GM12891 (cell line): ENCODE measurements at regions not wholly inside any gene's neighbourhood (a gene's known extent, or its start where the extent isn't known, plus 50 kb on each side); places are given as distances from the start of the nearest gene placed in this dataset.
"Not testable (repeated sequence)": the region's sequence is repeated elsewhere in the genome, so short reads cannot be mapped to it uniquely, and the experiment has no call there.

ENCODE experiments used
- DNase-seq: peaks from one replicate; pipeline ENCODE4 v3.0.0; 2011; ENCODE audit warnings: low spot score; ENCODE audit not compliant: insufficient read length
- FAIRE-seq: peaks from 2 replicates; lab custom pipeline; 2011; peaks lifted over from hg19 to GRCh38; lab: Jason Lieb, UNC
- PAX5 ChIP-seq: IDR thresholded peaks from 2 replicates; pipeline ENCODE4 v1.6.1; 2011; ENCODE audit warnings: low read length, moderate library complexity, mild to moderate bottlenecking; ENCODE audit not compliant: insufficient read depth, severe bottlenecking
- POLR2A ChIP-seq: IDR thresholded peaks from 2 replicates; pipeline ENCODE4 v1.6.1; 2011; ENCODE audit warnings: low read depth, low read length, control low read depth
- POLR2AphosphoS5 ChIP-seq: IDR thresholded peaks from 2 replicates; pipeline ENCODE4 v1.6.1; 2011; ENCODE audit warnings: low read depth, low read length, control low read depth
- POU2F2 ChIP-seq: IDR thresholded peaks from 2 replicates; pipeline ENCODE4 v1.6.1; 2011; ENCODE audit warnings: low read depth, mild to moderate bottlenecking, control low read depth, low read length, moderate library complexity
- SPI1 ChIP-seq: IDR thresholded peaks from 2 replicates; pipeline ENCODE4 v1.6.1; 2011; ENCODE audit warnings: low read depth, low read length, control low read depth
- TAF1 ChIP-seq: IDR thresholded peaks from 2 replicates; pipeline ENCODE4 v1.6.1; 2011; ENCODE audit warnings: low read depth, low read length, control low read depth

DNA sequence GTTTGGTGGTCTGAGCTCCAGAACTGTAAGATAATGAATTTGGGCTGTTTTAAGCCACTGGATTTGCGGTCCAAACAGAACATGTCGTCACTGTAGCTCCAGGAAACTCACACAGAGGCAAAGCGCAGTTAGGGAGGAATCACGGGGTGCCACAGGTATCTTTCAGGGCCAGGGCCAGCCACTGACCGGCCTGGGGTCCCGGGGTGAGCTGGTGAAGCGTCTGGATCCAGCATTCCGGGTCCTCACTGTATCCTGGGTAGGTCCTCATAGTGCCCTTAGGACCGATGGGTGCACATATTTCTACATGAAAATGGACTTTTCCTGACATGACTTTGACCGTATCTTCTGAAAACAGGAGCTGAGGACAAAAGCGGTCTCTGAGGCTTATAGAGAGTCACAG is 196.0 kb upstream of the HDAC4 start:
- no peak for DNase-seq
- no peak for FAIRE-seq
- TF ChIP-seq POLR2A = no peak
- TF ChIP-seq TAF1 = no peak
- no peak for TF ChIP-seq PAX5
- no peak for TF ChIP-seq POU2F2
- no peak for TF ChIP-seq POLR2AphosphoS5
- no peak for TF ChIP-seq SPI1

DNA sequence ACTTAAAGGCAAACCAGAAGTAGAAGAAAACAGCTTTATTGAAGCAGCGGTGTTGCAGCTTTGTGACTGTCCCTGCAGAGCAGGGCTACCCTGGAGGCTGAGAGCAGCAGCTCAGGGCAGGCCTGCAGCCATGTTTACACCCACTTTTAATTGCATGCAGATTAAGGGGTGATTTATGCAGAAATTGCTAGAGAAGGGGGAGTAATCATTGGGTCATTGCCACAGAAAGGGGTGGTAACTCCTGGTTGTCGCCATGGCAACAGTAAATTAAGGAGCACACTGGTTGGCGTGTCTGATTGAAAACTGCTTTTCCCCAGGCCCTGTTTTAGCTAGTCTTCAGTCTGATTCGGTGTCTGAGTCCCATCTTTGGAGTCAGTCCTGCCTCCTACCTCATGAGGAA is 195.4 kb upstream of the HDAC4 start:
- TF ChIP-seq POU2F2 = no peak
- TF ChIP-seq POLR2AphosphoS5 = no peak
- no peak for TF ChIP-seq TAF1
- no peak for TF ChIP-seq POLR2A
- no peak for TF ChIP-seq SPI1
- TF ChIP-seq PAX5 = no peak
- DNase-seq (no peak), FAIRE-seq (no peak)

DNA sequence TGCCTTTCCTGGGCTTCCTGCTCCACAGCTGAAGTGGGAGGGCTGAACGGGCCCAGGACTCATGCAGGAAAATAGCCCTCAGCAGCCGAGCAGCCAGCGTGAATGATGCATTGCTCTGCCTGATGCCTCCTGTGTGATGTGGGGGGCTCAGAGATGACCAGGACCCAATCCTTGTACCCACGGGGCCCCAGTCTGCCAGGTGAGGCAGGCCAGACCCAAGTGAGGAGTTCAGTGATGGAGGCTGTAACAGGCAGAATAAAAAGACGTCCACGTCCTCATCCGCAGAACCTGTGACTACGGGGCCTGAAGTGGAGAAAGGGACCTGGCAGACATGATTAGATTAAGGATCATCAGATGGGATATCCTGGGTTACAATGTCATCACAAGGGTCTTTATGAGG is 194.9 kb upstream of the HDAC4 start:
- FAIRE-seq (no peak), DNase-seq (no peak)
- TF ChIP-seq POLR2AphosphoS5 (no peak), PAX5 (no peak), POLR2A (no peak), TAF1 (no peak), SPI1 (no peak), POU2F2 (no peak)

DNA sequence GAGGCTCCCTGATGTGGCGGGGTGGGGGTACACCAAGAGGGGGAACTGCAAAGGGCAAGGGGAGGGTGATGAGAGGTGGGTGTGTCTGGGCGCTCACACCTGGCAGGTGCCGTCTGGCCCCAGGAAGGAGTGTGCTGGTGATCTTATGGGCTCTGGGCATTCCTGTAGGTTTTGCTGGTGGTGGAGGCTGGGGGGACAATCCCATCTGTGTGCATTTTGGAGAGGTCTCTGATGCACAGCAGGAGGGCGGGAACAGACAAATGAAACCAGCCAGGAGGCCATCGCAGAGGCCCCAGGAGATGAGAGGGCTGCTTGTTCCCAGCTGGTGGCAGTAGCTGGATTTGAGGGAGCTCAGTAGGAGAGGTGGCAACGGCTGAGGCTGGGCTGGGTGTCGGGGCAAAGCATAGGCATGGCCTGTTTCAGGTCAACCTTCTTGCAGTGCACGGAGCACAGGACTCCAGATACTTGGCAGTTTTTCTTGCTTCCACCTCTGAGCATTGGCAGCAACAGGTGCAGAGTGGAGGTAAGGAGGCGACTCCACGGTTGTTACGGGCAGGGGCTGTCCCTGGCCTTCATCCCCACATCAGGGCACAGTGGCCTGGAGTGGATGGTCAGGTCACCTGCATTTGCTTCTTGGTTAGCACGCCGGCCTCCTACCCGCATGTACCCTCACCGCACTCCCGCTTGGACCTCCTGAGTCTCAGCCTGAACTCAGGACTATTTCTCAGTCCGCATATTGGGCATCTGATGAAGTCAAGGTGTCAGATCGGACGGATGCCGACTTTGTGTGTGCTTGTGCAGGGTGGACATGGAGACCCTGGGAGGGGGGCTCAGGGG is 194.2 kb upstream of the HDAC4 start:
- FAIRE-seq (no peak), DNase-seq (no peak)
- TF ChIP-seq PAX5 (no peak), SPI1 (no peak), POLR2AphosphoS5 (no peak), POU2F2 (no peak), TAF1 (no peak), POLR2A (no peak)

DNA sequence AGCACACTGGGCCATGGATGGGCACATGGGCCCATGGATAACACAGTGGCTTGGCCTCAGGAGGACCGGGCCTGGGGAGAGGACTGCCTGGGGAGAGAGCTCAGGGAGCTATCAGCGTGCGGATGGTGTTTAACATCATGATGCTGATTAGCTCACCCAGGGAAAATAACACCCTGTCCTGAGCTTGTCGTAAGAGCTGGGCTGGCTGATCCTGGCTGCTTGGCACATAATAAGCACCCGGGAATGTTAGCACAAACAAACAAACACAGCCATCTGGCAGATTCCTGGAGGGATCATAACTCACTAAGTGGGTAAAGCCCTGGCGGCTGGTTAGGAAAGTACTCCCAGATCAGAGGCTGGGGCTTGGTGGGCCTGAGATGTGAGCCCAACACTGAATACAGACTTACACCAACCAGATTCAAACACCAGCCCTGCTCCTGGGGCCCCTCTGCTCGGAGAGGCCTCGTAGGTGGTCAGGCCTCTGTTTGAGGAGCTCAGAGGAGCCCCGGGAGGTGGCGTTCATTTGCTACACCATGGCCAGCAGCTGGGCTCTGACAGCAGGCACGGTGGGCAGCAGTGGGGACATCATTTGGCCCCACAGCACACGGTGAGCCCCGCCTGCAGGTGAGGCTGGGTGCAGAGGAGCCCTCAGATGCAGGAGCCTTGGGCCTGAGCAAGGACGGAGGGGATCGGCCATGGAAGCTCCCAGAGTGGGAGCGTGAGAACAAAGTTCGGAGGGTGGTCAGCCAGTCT is 193.4 kb upstream of the HDAC4 start:
- DNase-seq = no peak

DNA sequence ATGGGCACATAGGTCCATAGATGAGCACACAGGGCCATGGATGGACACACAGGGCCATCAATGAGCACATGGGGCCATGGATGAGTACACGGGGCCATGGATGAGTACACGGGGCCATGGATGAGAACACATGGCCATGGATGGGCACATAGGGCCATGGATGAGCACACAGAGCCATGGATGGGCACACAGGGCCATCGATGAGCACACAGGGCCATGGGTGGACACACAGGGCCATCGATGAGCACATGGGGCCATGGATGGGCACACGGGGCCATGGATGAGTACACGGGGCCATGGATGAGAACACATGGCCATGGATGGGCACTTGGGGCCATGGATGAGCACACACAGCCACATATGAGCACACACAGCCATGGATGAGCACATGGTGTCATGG is 192.6 kb upstream of the HDAC4 start:
- no peak for TF ChIP-seq POLR2A
- no peak for TF ChIP-seq SPI1
- no peak for TF ChIP-seq POU2F2
- TF ChIP-seq PAX5 = no peak
- TF ChIP-seq TAF1 = no peak
- no peak for TF ChIP-seq POLR2AphosphoS5
- DNase-seq (no peak), FAIRE-seq (no peak)

More for the DNA sequence above, 193.4 kb upstream of the HDAC4 start:
- TF ChIP-seq TAF1 (no peak), SPI1 (no peak), POU2F2 (no peak), POLR2A (no peak), PAX5 (no peak), POLR2AphosphoS5 (no peak)
- FAIRE-seq = no peak

DNA sequence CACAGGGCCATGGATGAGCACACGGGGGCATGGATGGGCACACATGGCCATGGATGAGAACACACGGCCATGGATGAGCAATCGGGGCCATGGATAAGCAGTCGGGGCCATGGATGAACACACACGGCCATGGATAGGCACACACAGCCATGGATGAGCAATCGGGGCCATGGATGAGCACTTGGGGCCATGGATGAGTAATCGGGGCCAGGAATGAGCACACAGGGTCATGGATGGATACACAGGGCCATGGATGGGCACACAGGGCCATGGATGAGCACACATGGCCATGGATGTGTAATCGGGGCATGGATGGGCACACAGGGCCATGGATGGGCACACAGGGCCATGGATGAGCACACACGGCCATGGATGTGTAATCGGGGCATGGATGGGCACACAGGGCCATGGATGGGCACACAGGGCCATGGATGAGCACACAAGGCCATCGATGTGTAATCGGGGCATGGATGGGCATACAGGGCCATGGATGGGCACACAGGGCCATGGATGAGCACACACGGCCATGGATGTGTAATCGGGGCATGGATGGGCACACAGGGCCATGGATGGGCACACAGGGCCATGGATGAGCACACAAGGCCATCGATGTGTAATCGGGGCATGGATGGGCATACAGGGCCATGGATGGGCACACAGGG is 191.9 kb upstream of the HDAC4 start:
- DNase-seq, FAIRE-seq: not testable (repeated sequence)

DNA sequence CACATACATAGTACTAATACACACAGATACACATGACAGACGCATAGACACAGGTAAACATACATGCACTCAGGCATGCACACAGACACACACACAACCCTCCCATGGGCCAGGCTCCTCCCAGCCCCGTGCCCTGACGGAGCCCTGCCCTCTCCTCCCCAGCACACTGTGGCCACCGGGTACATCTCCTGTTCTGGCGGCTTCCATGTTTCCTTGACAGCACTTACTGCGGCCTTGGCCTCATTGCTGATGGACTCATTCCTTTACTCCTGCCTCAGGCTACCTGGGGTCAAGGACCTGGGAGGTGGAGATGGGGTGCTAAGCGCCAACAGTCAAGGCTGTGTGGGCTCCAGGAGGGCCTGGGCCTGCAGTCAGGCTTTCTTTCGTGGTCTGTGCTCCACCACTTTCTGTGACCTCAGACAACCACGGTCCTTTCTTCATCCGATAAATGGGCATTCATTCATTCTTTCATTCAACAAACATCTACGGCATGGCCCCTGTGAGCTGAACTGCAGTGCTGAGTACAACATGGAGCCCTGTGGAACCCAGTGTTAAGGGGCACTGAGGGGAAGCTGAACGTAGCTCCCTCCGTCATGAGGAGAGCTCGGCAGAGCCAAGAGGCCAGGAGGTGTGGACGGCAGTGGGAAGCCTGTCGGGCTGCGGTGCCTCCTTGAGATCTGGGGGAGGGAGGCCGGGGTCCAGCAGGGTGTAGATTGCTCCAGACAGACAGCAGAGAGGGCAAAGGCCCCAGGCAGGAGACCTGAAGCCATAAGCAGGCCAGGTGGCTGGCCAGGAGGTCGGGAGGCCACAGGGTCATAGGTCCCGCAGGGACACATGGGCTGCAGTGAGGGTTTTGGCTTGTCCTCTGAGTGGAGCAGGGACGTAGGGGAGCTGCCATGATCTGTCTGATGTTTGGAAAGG is 190.4 kb upstream of the HDAC4 start:
- TF ChIP-seq TAF1 = no peak
- no peak for TF ChIP-seq POLR2AphosphoS5
- TF ChIP-seq POU2F2 = no peak
- TF ChIP-seq POLR2A = no peak
- no peak for TF ChIP-seq PAX5
- TF ChIP-seq SPI1 = no peak
- DNase-seq = no peak
- no peak for FAIRE-seq

DNA sequence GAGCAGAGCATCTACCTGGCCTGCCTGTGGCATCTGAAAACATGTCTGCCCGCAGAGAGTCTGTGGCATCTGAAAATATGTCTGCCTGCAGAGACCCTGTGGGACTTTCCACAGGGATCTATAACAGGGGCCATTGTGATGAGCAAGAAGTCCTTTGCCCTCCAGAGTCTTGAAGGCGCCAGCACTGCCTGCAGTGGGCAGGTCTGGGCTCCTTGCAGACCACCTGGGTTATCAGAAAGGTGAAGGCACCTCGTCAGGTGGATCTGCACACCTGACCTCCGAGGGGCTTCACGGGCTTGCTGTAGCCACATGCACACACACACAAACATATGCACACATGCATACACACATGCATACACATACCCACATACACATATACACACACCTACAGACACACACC is 189.5 kb upstream of the HDAC4 start:
- DNase-seq (no peak), FAIRE-seq (no peak)
- no peak for TF ChIP-seq POU2F2
- no peak for TF ChIP-seq PAX5
- TF ChIP-seq TAF1 = no peak
- no peak for TF ChIP-seq SPI1
- no peak for TF ChIP-seq POLR2A
- TF ChIP-seq POLR2AphosphoS5 = no peak
